ENCODE measurements at regions not wholly inside any gene's neighbourhood (a gene's known extent, or its start where the extent isn't known, plus 50 kb on each side); places are given as distances from the start of the nearest gene placed in this dataset.

DNA sequence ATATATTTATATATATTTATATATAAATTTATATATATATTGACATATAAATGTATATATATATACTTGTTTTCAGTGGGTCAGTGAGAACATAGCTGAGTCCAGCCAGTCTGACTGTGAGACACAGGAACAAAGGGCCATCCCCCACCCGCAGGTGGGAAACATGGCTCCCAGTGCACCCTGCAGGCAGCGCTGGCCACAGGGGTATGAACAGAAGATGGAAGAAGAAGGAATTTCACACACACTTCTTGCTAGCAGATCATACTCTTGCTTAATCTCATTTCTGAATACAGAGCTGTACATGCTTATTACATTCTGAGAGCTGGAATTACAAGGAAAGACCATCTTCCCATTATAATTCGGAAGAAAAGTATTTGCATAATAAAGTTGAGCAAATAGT lies 595.4 kb downstream of the IRX1 start:
- no peak for TF ChIP-seq CTCF (IDR thresholded peaks at IDR 0.05)
- TF ChIP-seq POLR2A (IDR thresholded peaks at IDR 0.05): no peak
